ENCODE measurements at regions not wholly inside any gene's neighbourhood (a gene's known extent, or its start where the extent isn't known, plus 50 kb on each side); places are given as distances from the start of the nearest gene placed in this dataset.

GRCh38 chr9:118538959-118539358 is 830.3 kb downstream of the BRINP1 start:
- Histone ChIP-seq H3K4me3 (no peak overlapping the region), H3F3A (ENCODE audit: insufficient read depth, low read depth) (no peaks in the 10 kb centered on the region), H3K4me1 (replicated peaks; ENCODE audit: insufficient read depth) (no peaks in the 10 kb centered on the region), H3K27ac (no peak overlapping the region), H4K20me1 (ENCODE audit: insufficient read depth) (no peaks in the 10 kb centered on the region), H3K9me2 (ENCODE audit: insufficient read depth) (peaks cover 3% of the 10 kb centered on the region; the same call in 1 of the 2 replicates), H3K4me2 (no peak overlapping the region), H3K79me2 (ENCODE audit: low read depth) (no peaks in the 10 kb centered on the region), H3K36me3 (ENCODE audit: low read depth) (no peaks in the 10 kb centered on the region), H2AFZ (no peak overlapping the region), H3K27me3 (ENCODE audit: insufficient read depth, low read depth) (no peaks in the 10 kb centered on the region), H3K9me3 (ENCODE audit: insufficient read depth, low read depth) (no peaks in the 10 kb centered on the region)
- TF ChIP-seq CTCF (conservative IDR thresholded peaks at IDR 0.05) (no peak), EZH2 (IDR thresholded peaks at IDR 0.05; ENCODE audit: low read depth) (no peak)
- intact Hi-C loops (cut with micrococcal nuclease; ENCODE audit: unreplicated experiment): no loop called here
- no peak for DNase-seq
- CTCF ChIA-PET: no interaction called here
- POLR2A ChIA-PET (ENCODE audit: unreplicated experiment): no interaction called here
- no TSS peak for BruUV-seq (replicated peaks)

GRCh38 chr9:118553465-118553864 is 815.8 kb downstream of the BRINP1 start:
- H3F3A ChIP-seq (ENCODE audit: insufficient read depth, low read depth): no peaks in the 10 kb centered on the region
- intact Hi-C loops (cut with micrococcal nuclease; ENCODE audit: unreplicated experiment): no loop called here
- no peaks in the 10 kb centered on the region for H3K4me1 ChIP-seq (replicated peaks; ENCODE audit: insufficient read depth)
- CTCF ChIA-PET: no interaction called here
- BruUV-seq (replicated peaks): no TSS peak
- no peak for DNase-seq
- no peaks in the 10 kb centered on the region; the same call in 1 of the 2 replicates for H4K20me1 ChIP-seq (ENCODE audit: insufficient read depth)
- no peak overlapping the region for H3K4me3 ChIP-seq
- no peaks in the 10 kb centered on the region for H3K9me3 ChIP-seq (ENCODE audit: insufficient read depth, low read depth)
- POLR2A ChIA-PET (ENCODE audit: unreplicated experiment): no interaction called here
- no peaks in the 10 kb centered on the region for H3K79me2 ChIP-seq (ENCODE audit: low read depth)
- H2AFZ ChIP-seq: no peak overlapping the region
- no peaks in the 10 kb centered on the region for H3K36me3 ChIP-seq (ENCODE audit: low read depth)
- no peak for TF ChIP-seq CTCF (conservative IDR thresholded peaks at IDR 0.05)
- TF ChIP-seq EZH2 (IDR thresholded peaks at IDR 0.05; ENCODE audit: low read depth): no peak
- no peak overlapping the region for H3K4me2 ChIP-seq
- no peaks in the 10 kb centered on the region for H3K9me2 ChIP-seq (ENCODE audit: insufficient read depth)
- H3K27ac ChIP-seq: no peak overlapping the region
- 0 out of 2 replicates have a peak, but pooled peaks cover 5% of the 10 kb centered on the region for H3K27me3 ChIP-seq (ENCODE audit: insufficient read depth, low read depth)

- intact Hi-C loops (cut with micrococcal nuclease; ENCODE audit: unreplicated experiment): no loop called here
Measured at GRCh38 chr9:118554987-118555386, 814.2 kb downstream of the BRINP1 start.

More at GRCh38 chr9:118554987-118555386, 814.2 kb downstream of the BRINP1 start:
- ChIA-PET POLR2A (ENCODE audit: unreplicated experiment) (no interaction called here), CTCF (no interaction called here)
- no peak overlapping the region for H3K4me3 ChIP-seq
- H2AFZ ChIP-seq: no peak overlapping the region
- no peaks in the 10 kb centered on the region for H3K4me1 ChIP-seq (replicated peaks; ENCODE audit: insufficient read depth)
- no peaks in the 10 kb centered on the region for H3F3A ChIP-seq (ENCODE audit: insufficient read depth, low read depth)
- H3K9me3 ChIP-seq (ENCODE audit: insufficient read depth, low read depth): no peaks in the 10 kb centered on the region
- H4K20me1 ChIP-seq (ENCODE audit: insufficient read depth): no peaks in the 10 kb centered on the region
- no peaks in the 10 kb centered on the region for H3K79me2 ChIP-seq (ENCODE audit: low read depth)
- 0 out of 2 replicates have a peak, but pooled peaks cover 5% of the 10 kb centered on the region for H3K27me3 ChIP-seq (ENCODE audit: insufficient read depth, low read depth)
- no peaks in the 10 kb centered on the region for H3K9me2 ChIP-seq (ENCODE audit: insufficient read depth)
- no peak overlapping the region for H3K4me2 ChIP-seq
- no peak overlapping the region for H3K27ac ChIP-seq
- no peak for DNase-seq
- no peaks in the 10 kb centered on the region for H3K36me3 ChIP-seq (ENCODE audit: low read depth)
- no peak for TF ChIP-seq CTCF (conservative IDR thresholded peaks at IDR 0.05)
- no TSS peak for BruUV-seq (replicated peaks)
